DND-41 (cell line): ENCODE measurements at regions not wholly inside any gene's neighbourhood (a gene's known extent, or its start where the extent isn't known, plus 50 kb on each side); places are given as distances from the start of the nearest gene placed in this dataset.

ENCODE experiments used
- ATAC-seq: fragments of 200-7000 bp; cut with Tn5 transposase; 3 replicates; pipeline ENCODE4 v1.9.1; 2021; ENCODE audit warnings: low read depth; ENCODE audit not compliant: insufficient read depth
- DNase-seq: peaks from one replicate; pipeline ENCODE4 v3.0.0-alpha.2; 2020
- H2AFZ ChIP-seq: 2 replicates; pipeline ENCODE4 v1.6.0; 2012; ENCODE audit warnings: low read depth, low read length
- H3K27ac ChIP-seq: 2 replicates; pipeline ENCODE4 v1.5.1; 2012; ENCODE audit warnings: low read length, inconsistent platforms
- H3K27me3 ChIP-seq: fragments of 200-600 bp; sonication (generic); 2 replicates; pipeline ENCODE4 v1.6.0; 2012; ENCODE audit warnings: low read length, mild to moderate bottlenecking, inconsistent platforms; ENCODE audit not compliant: insufficient read depth, poor library complexity
- H3K36me3 ChIP-seq: 2 replicates; pipeline ENCODE4 v1.5.1; 2012; ENCODE audit warnings: low read length, inconsistent platforms; ENCODE audit not compliant: insufficient read depth
- H3K4me1 ChIP-seq: 2 replicates; pipeline ENCODE4 v1.5.1; 2012; ENCODE audit warnings: mild to moderate bottlenecking, low read length; ENCODE audit not compliant: insufficient read depth
- H3K4me2 ChIP-seq: 2 replicates; pipeline ENCODE4 v1.6.0; 2012; ENCODE audit warnings: mild to moderate bottlenecking, moderate library complexity, low read length, inconsistent platforms; ENCODE audit not compliant: insufficient read depth
- H3K4me3 ChIP-seq, 2 experiments: fragments of 200-600 bp in 1 of 2; shearing (Covaris generic) in 1 of 2; 2 replicates each; pipeline ENCODE4 v1.5.1; 2012 to 2016; ENCODE audit warnings: inconsistent platforms in 2 of 2, low read length in 2 of 2, mild to moderate bottlenecking in 2 of 2, low read depth in 1 of 2, moderate library complexity in 1 of 2
- H3K79me2 ChIP-seq: 2 replicates; pipeline ENCODE4 v1.6.0; 2012; ENCODE audit warnings: low read length, inconsistent platforms; ENCODE audit not compliant: insufficient read depth
- H3K9ac ChIP-seq: 2 replicates; pipeline ENCODE4 v1.6.0; 2012; ENCODE audit warnings: low read depth, mild to moderate bottlenecking, inconsistent platforms, low read length, moderate library complexity
- H3K9me3 ChIP-seq: 2 replicates; pipeline ENCODE4 v1.5.1; 2012; ENCODE audit warnings: low read length, moderate library complexity, mild to moderate bottlenecking, inconsistent platforms; ENCODE audit not compliant: insufficient read depth, severe bottlenecking
- H4K20me1 ChIP-seq: 2 replicates; pipeline ENCODE4 v1.6.0; 2012; ENCODE audit warnings: low read length; ENCODE audit not compliant: insufficient read depth
- EZH2 ChIP-seq: IDR thresholded peaks from 3 replicates; pipeline ENCODE4 v1.6.1; 2012; ENCODE audit warnings: borderline replicate concordance, low read depth, mild to moderate bottlenecking, moderate library complexity, low read length, inconsistent platforms; ENCODE audit not compliant: severe bottlenecking
- TF ChIP-seq, protein P1 (sequence below): IDR thresholded peaks from 2 replicates; pipeline ENCODE4 v1.5.1; 2012; ENCODE audit warnings: borderline replicate concordance, low read length, moderate library complexity, mild to moderate bottlenecking; ENCODE audit not compliant: poor library complexity, severe bottlenecking; ENCODE audit errors: extremely low read depth

DNA sequence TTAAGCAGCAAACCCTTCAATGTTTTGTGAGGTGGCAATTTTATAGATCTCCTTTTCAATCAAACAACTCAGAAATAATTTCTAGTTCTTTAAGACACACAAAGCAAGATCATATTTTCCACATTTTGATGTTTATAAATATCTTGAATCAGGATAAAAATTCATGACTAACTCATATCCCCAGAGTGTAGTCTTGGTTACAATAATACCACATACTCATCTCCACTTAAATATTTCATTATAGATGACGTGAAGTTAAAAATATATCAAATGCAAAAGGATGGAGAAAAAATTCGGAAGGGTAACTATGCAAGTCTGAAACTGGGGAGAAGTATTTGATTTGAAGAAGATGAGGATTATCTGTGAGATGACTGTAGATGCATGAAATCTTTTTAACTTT lies 59.8 kb upstream of the HIVEP1 start:
- H3K9ac ChIP-seq: no peak overlapping the region
- DNase-seq (no peak), ATAC-seq (no peak)
- no peak overlapping the region for H3K27ac ChIP-seq
- no peaks in the 10 kb centered on the region for H3K36me3 ChIP-seq
- no peak overlapping the region for H3K4me2 ChIP-seq
- no peaks in the 10 kb centered on the region for H3K4me1 ChIP-seq
- TF ChIP-seq, protein P1, sequence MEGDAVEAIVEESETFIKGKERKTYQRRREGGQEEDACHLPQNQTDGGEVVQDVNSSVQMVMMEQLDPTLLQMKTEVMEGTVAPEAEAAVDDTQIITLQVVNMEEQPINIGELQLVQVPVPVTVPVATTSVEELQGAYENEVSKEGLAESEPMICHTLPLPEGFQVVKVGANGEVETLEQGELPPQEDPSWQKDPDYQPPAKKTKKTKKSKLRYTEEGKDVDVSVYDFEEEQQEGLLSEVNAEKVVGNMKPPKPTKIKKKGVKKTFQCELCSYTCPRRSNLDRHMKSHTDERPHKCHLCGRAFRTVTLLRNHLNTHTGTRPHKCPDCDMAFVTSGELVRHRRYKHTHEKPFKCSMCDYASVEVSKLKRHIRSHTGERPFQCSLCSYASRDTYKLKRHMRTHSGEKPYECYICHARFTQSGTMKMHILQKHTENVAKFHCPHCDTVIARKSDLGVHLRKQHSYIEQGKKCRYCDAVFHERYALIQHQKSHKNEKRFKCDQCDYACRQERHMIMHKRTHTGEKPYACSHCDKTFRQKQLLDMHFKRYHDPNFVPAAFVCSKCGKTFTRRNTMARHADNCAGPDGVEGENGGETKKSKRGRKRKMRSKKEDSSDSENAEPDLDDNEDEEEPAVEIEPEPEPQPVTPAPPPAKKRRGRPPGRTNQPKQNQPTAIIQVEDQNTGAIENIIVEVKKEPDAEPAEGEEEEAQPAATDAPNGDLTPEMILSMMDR: no peak
- no peak for TF ChIP-seq EZH2
- no peak overlapping the region for H2AFZ ChIP-seq
- no peaks in the 10 kb centered on the region for H4K20me1 ChIP-seq
- no peaks in the 10 kb centered on the region for H3K27me3 ChIP-seq
- no peaks in the 10 kb centered on the region for H3K9me3 ChIP-seq
- no peaks in the 10 kb centered on the region for H3K79me2 ChIP-seq
- no peak overlapping the region for H3K4me3 ChIP-seq

DNA sequence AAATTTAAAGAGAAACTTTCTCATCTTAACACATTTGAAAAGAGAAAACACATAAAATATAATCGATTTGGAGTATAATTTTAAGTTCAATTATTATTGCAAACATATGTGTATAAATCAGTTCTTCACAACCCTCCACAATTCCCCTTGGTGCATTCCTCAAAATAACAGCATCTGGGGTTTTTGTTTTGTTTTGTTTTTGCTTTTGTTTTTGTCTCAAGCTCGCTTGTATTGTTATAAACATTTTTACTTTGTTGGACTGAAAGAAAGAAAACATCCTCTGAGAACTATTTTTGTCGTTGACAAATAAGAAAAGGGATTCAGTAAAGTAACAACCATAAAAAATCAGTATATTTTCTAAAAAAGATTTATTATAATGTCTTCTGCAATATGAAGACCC lies 60.2 kb upstream of the HIVEP1 start:
- ATAC-seq (no peak), DNase-seq (no peak)
- Histone ChIP-seq H3K9ac (no peak overlapping the region), H3K79me2 (no peaks in the 10 kb centered on the region), H3K27ac (no peak overlapping the region), H3K4me1 (no peaks in the 10 kb centered on the region), H2AFZ (no peak overlapping the region), H4K20me1 (no peaks in the 10 kb centered on the region), H3K27me3 (no peaks in the 10 kb centered on the region), H3K4me3 (no peak overlapping the region), H3K9me3 (no peaks in the 10 kb centered on the region), H3K36me3 (no peaks in the 10 kb centered on the region), H3K4me2 (no peak overlapping the region)
- TF ChIP-seq, protein P1: no peak
- no peak for TF ChIP-seq EZH2

DNA sequence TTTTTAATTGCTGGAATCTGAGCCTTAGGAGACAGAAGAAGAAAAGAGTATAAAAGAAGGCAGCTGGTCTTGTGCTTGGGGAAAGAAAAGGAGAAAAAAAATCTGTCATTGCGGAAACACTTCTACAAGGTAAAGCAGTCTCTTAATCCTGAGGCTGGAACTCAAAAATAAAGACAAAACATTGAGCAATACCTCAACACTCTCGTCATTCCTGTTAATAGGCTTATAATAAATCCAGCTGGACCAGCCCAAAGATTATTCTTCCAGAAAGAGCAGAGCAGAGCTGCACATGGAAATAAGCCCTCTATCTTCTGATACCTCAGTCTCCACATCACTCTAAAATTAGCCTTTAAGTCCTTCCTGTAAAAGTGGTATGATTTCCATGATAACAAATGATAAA lies 62.0 kb upstream of the HIVEP1 start:
- DNase-seq (no peak), ATAC-seq (no peak)
- no peak overlapping the region for H2AFZ ChIP-seq
- no peaks in the 10 kb centered on the region for H3K79me2 ChIP-seq
- H3K9ac ChIP-seq: no peak overlapping the region
- H3K27ac ChIP-seq: no peak overlapping the region
- H3K4me1 ChIP-seq: no peaks in the 10 kb centered on the region
- no peak overlapping the region for H3K4me2 ChIP-seq
- H3K36me3 ChIP-seq: no peaks in the 10 kb centered on the region
- H3K9me3 ChIP-seq: no peaks in the 10 kb centered on the region
- H3K27me3 ChIP-seq: no peaks in the 10 kb centered on the region
- no peak overlapping the region for H3K4me3 ChIP-seq
- no peak for TF ChIP-seq EZH2
- TF ChIP-seq, protein P1: no peak
- no peaks in the 10 kb centered on the region for H4K20me1 ChIP-seq

GRCh38 chr6:11947575-11947974 lies 64.5 kb upstream of the HIVEP1 start:
- Histone ChIP-seq H3K9me3 (no peaks in the 10 kb centered on the region), H2AFZ (no peak overlapping the region), H3K9ac (no peak overlapping the region), H3K4me2 (no peak overlapping the region), H3K27ac (no peak overlapping the region), H3K4me3 (no peak overlapping the region), H3K4me1 (no peaks in the 10 kb centered on the region), H3K36me3 (no peaks in the 10 kb centered on the region), H3K27me3 (no peaks in the 10 kb centered on the region), H3K79me2 (no peaks in the 10 kb centered on the region), H4K20me1 (no peaks in the 10 kb centered on the region)
- ATAC-seq: no peak
- TF ChIP-seq, protein P1: no peak
- TF ChIP-seq EZH2: no peak
- DNase-seq: no peak
